SU-DHL-6 (cell line): ENCODE measurements at regions not wholly inside any gene's neighbourhood (a gene's known extent, or its start where the extent isn't known, plus 50 kb on each side); places are given as distances from the start of the nearest gene placed in this dataset.

Experiments
- H2AFZ ChIP-seq: fragments of 200-600 bp; sonication (generic); 2 replicates; pipeline ENCODE4 v1.6.1; 2014; ENCODE audit warnings: low read depth, mild to moderate bottlenecking, moderate library complexity, mixed read lengths, antibody characterized with exemption, low read length; ENCODE audit not compliant: severe bottlenecking
- H3F3A ChIP-seq: fragments of 200-600 bp; shearing (Covaris generic); 2 replicates; pipeline ENCODE4 v1.6.0; 2016; ENCODE audit warnings: antibody characterized with exemption, mild to moderate bottlenecking; ENCODE audit not compliant: insufficient read depth
- H3K27ac ChIP-seq: fragments of 200-600 bp; sonication (generic); 2 replicates; pipeline ENCODE4 v1.5.1; 2016; ENCODE audit warnings: low read depth, mild to moderate bottlenecking, low read length, moderate library complexity, mixed read lengths
- H3K27me3 ChIP-seq: fragments of 200-600 bp; sonication (generic), shearing (Covaris generic); 2 replicates; pipeline ENCODE4 v1.6.0; 2014; ENCODE audit warnings: mild to moderate bottlenecking, low read length
- H3K36me3 ChIP-seq: fragments of 200-600 bp; sonication (generic); 2 replicates; pipeline ENCODE4 v1.6.1; 2014; ENCODE audit warnings: mild to moderate bottlenecking, low read length, mixed read lengths
- H3K4me2 ChIP-seq: fragments of 300-600, 200-600 bp; shearing (Covaris generic), sonication (generic); 2 replicates; pipeline ENCODE4 v1.6.0; 2014; ENCODE audit warnings: low read length, low read depth, mild to moderate bottlenecking; ENCODE audit not compliant: poor library complexity, severe bottlenecking
- H3K4me3 ChIP-seq: fragments of 200-600 bp; sonication (generic); 2 replicates; pipeline ENCODE4 v1.5.1; 2014; ENCODE audit warnings: antibody characterized with exemption, low read length, mild to moderate bottlenecking, mixed read lengths; ENCODE audit not compliant: insufficient read depth, poor library complexity, severe bottlenecking
- H3K79me2 ChIP-seq: fragments of 200-600 bp; sonication (generic); 2 replicates; pipeline ENCODE4 v1.6.1; 2014; ENCODE audit warnings: mild to moderate bottlenecking, low read length, moderate library complexity; ENCODE audit not compliant: insufficient read depth
- H3K9ac ChIP-seq: fragments of 200-600 bp; sonication (generic); 2 replicates; pipeline ENCODE4 v1.7.0; 2014; ENCODE audit warnings: mild to moderate bottlenecking, low read length
- H3K9me2 ChIP-seq: fragments of 200-600 bp; sonication (generic); replicated peaks from 2 replicates; pipeline ENCODE4 v1.6.1; 2014; ENCODE audit warnings: low read length; ENCODE audit not compliant: insufficient read depth
- H3K9me3 ChIP-seq: fragments of 200-600 bp; sonication (generic); 2 replicates; pipeline ENCODE4 v1.6.1; 2014; ENCODE audit warnings: low read length, mixed read lengths; ENCODE audit not compliant: insufficient read depth
- H4K20me1 ChIP-seq: fragments of 200-600 bp; sonication (generic); 2 replicates; pipeline ENCODE4 v1.6.1; 2014; ENCODE audit warnings: low read depth, mild to moderate bottlenecking, antibody characterized with exemption, low read length, moderate library complexity, mixed read lengths
- CTCF ChIP-seq: fragments of 200-600 bp; sonication (generic); IDR thresholded peaks from one replicate; pipeline ENCODE4 v1.5.1; 2017; ENCODE audit warnings: antibody characterized with exemption, mild to moderate bottlenecking, low read length, moderate library complexity; ENCODE audit not compliant: insufficient read depth, poor library complexity, severe bottlenecking
- EZH2phosphoT487 ChIP-seq: fragments of 200-600 bp; sonication (generic), shearing (Covaris generic); conservative IDR thresholded peaks from 2 replicates; pipeline ENCODE4 v1.6.1; 2018; ENCODE audit warnings: mild to moderate bottlenecking, antibody characterized with exemption, low read length, moderate library complexity, mixed read lengths

GRCh38 chr15:31500766-31501449 lies 174.3 kb downstream of the KLF13 start:
- Histone ChIP-seq H3K4me2 (no peak overlapping the region), H2AFZ (no peak overlapping the region), H3K36me3 (no peaks in the 10 kb centered on the region), H3K4me3 (no peak overlapping the region), H4K20me1 (no peaks in the 10 kb centered on the region), H3K9ac (no peak overlapping the region), H3K9me3 (no peaks in the 10 kb centered on the region), H3F3A (no peaks in the 10 kb centered on the region), H3K9me2 (no peaks in the 10 kb centered on the region), H3K79me2 (no peaks in the 10 kb centered on the region), H3K27me3 (no peaks in the 10 kb centered on the region), H3K27ac (no peak overlapping the region)
- no peak for TF ChIP-seq CTCF
- TF ChIP-seq EZH2phosphoT487 = no peak

- Histone ChIP-seq H3K9me2 (no peaks in the 10 kb centered on the region), H3F3A (no peaks in the 10 kb centered on the region), H3K27ac (no peak overlapping the region), H2AFZ (no peak overlapping the region), H3K27me3 (no peaks in the 10 kb centered on the region), H3K4me2 (no peak overlapping the region), H3K4me3 (no peak overlapping the region), H3K36me3 (no peaks in the 10 kb centered on the region), H3K9ac (no peak overlapping the region), H4K20me1 (no peaks in the 10 kb centered on the region), H3K9me3 (no peaks in the 10 kb centered on the region), H3K79me2 (no peaks in the 10 kb centered on the region)
- TF ChIP-seq EZH2phosphoT487 (no peak), CTCF (no peak)
Measured at GRCh38 chr15:31501536-31502157, 175.0 kb downstream of the KLF13 start.

GRCh38 chr15:31502541-31503229 lies 176.1 kb downstream of the KLF13 start:
- no peak for TF ChIP-seq CTCF
- TF ChIP-seq EZH2phosphoT487 = no peak
- Histone ChIP-seq H3K36me3 (no peaks in the 10 kb centered on the region), H3K9me2 (no peaks in the 10 kb centered on the region)

More at GRCh38 chr15:31502541-31503229, 176.1 kb downstream of the KLF13 start:
- no peaks in the 10 kb centered on the region for H3F3A ChIP-seq
- no peak overlapping the region for H3K4me3 ChIP-seq
- no peaks in the 10 kb centered on the region for H4K20me1 ChIP-seq
- H3K27me3 ChIP-seq = no peaks in the 10 kb centered on the region
- H3K9me3 ChIP-seq = no peaks in the 10 kb centered on the region
- H3K79me2 ChIP-seq = no peaks in the 10 kb centered on the region
- H3K27ac ChIP-seq = no peak overlapping the region
- H3K4me2 ChIP-seq = no peak overlapping the region
- H2AFZ ChIP-seq = no peak overlapping the region
- no peak overlapping the region for H3K9ac ChIP-seq
